Psoas muscle (tissue), 7 donors: ENCODE measurements at regions not wholly inside any gene's neighbourhood (a gene's known extent, or its start where the extent isn't known, plus 50 kb on each side); places are given as distances from the start of the nearest gene placed in this dataset.

ENCODE experiments used
- ATAC-seq, 4 donors: fragments of 200-7000 bp; cut with Tn5 transposase; one replicate each; pipeline ENCODE4 v1.9.1; 2020; ENCODE audit warnings: moderate library complexity in 3 of 4, mild to moderate bottlenecking in 2 of 4
- DNase-seq, 2 donors: peaks; one replicate each; pipeline ENCODE4 v3.0.0-alpha.2; 2020
- H3K27ac ChIP-seq: fragments of 200-600 bp; one replicate; pipeline ENCODE4 v1.8.0; 2022
- H3K27me3 ChIP-seq, 3 donors: fragments of 200-600 bp in 1 of 3; one replicate each; pipeline versions ENCODE4 v1.6.1 to v1.8.0; 2013 to 2022; ENCODE audit warnings: low read length in 2 of 3, mild to moderate bottlenecking in 2 of 3, moderate library complexity in 1 of 3; ENCODE audit not compliant: insufficient read depth in 3 of 3
- H3K36me3 ChIP-seq, 2 donors: fragments of 200-600 bp in 1 of 2; one replicate each; pipeline versions ENCODE4 v1.6.1 to v1.8.0; 2013 to 2022; ENCODE audit warnings: low read depth in 1 of 2, mild to moderate bottlenecking in 1 of 2, moderate library complexity in 1 of 2; ENCODE audit not compliant: insufficient read depth in 1 of 2
- H3K4me1 ChIP-seq: fragments of 200-600 bp; one replicate; pipeline ENCODE4 v1.8.0; 2022
- H3K4me3 ChIP-seq: fragments of 200-600 bp; one replicate; pipeline ENCODE4 v1.8.0; 2022; ENCODE audit warnings: mild to moderate bottlenecking
- H3K9me3 ChIP-seq: fragments of 200-600 bp; one replicate; pipeline ENCODE4 v1.8.0; 2022
- WGBS, 3 donors: extraction: QIAGEN DNeasy Blood & Tissue Kit; methylation state at CpG; one replicate each; pipeline versions ENCODE4 v1.1.6 to v1.1.7; 2013; 5-methylcytosine and 5-hydroxymethylcytosine counted together
- intact Hi-C, 2 donors: fragments of 100-400 bp; cut with DNase I; formaldehyde crosslinking; loops; one replicate each; pipeline versions ENCODE4 v1.11.0 to v1.14.2; 2022
- TF ChIP-seq, protein P1 (sequence below): fragments of 200-600 bp; IDR thresholded peaks from one replicate; pipeline ENCODE4 v1.8.0; 2022; ENCODE audit warnings: antibody characterized with exemption
- donor health status: healthy with polysubstance abuse.
- donor health status: DM: no; HTN: no; CAD: no; lungs with moderate emphysema.
- donor health status: Bipolar disorder and iron deficiency.
- donor health status: healthy.
- donor health status: DM: yes; HTN: yes; CAD: no.
- donor health status: DM: no; HTN: no; CAD: no.
- donor health status: DM: yes; HTN: yes; CAD: no.

DNA sequence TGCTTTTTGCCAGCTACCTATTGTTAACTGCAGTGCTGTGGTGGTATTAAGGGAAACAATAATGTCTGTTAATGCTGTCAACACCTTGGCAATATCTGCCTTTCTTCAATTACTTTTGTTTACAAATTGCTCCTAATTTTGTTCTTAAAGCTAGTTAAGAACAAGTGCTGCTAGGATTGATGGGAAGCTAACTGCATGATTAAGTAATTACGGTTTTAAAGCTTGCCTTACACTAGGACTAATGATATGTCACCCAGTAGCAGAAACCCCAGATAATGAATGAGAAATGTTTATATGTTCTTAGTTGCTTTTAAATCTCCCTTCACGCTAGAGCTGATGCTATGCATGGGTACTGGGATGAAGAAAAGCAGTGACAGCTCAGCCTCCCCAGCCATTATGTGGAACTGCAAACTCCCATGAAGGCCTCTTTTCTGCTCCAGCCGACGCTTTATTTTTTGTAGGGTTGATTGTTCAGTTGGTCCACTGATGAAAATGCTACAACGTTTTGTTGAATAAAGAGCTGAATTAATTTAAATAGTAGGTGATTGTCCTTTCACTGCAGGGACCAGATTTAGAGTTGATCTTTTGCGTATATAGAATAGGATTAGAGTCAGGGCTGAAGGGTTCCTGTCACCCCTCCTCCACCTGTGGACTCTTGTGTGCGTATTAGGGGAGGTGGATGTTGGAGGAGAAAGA is 610.5 kb downstream of the TFAP2B start:
- intact Hi-C loops: no loop called here
- H3K36me3 ChIP-seq: no peaks in the 10 kb centered on the region
- no peaks in the 10 kb centered on the region for H3K4me1 ChIP-seq
- WGBS, 3 donors: 82 to 85% (median 83%) methylated on average over 7 of the region's 7 CpGs
- TF ChIP-seq, protein P1, sequence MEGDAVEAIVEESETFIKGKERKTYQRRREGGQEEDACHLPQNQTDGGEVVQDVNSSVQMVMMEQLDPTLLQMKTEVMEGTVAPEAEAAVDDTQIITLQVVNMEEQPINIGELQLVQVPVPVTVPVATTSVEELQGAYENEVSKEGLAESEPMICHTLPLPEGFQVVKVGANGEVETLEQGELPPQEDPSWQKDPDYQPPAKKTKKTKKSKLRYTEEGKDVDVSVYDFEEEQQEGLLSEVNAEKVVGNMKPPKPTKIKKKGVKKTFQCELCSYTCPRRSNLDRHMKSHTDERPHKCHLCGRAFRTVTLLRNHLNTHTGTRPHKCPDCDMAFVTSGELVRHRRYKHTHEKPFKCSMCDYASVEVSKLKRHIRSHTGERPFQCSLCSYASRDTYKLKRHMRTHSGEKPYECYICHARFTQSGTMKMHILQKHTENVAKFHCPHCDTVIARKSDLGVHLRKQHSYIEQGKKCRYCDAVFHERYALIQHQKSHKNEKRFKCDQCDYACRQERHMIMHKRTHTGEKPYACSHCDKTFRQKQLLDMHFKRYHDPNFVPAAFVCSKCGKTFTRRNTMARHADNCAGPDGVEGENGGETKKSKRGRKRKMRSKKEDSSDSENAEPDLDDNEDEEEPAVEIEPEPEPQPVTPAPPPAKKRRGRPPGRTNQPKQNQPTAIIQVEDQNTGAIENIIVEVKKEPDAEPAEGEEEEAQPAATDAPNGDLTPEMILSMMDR: no peak
- no peak for DNase-seq
- H3K27ac ChIP-seq: no peak overlapping the region
- no peaks in the 10 kb centered on the region for H3K9me3 ChIP-seq
- no peak overlapping the region for H3K4me3 ChIP-seq
- H3K27me3 ChIP-seq: no peaks in the 10 kb centered on the region
- ATAC-seq: no peak

DNA sequence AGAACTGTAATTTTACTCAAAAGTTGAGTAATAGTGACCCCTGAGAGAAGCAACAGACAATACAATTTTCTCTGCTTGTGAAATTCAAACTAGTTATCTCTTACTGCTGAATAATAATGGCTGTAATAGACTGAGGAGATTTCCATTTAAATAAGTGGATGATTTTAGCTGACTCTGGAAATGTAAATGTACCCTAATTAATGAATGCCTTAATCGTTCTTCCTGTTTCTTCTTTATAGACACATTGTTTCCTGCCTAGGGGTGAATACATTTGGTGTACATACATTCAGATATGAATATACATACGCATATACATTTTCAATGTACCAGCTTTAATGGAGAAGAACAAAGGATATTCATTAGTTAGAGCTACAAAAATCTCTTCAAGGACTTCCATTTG is 611.9 kb downstream of the TFAP2B start:
- no peaks in the 10 kb centered on the region for H3K27me3 ChIP-seq
- H3K4me1 ChIP-seq: no peaks in the 10 kb centered on the region
- no peak for ATAC-seq
- H3K9me3 ChIP-seq: no peaks in the 10 kb centered on the region
- intact Hi-C loops: no loop called here
- no peak overlapping the region for H3K4me3 ChIP-seq
- no peak for DNase-seq
- WGBS, 3 donors: 82 to 83% (median 82%) methylated on average over 2 of the region's 2 CpGs
- TF ChIP-seq, protein P1: no peak
- no peak overlapping the region for H3K27ac ChIP-seq
- H3K36me3 ChIP-seq: no peaks in the 10 kb centered on the region

DNA sequence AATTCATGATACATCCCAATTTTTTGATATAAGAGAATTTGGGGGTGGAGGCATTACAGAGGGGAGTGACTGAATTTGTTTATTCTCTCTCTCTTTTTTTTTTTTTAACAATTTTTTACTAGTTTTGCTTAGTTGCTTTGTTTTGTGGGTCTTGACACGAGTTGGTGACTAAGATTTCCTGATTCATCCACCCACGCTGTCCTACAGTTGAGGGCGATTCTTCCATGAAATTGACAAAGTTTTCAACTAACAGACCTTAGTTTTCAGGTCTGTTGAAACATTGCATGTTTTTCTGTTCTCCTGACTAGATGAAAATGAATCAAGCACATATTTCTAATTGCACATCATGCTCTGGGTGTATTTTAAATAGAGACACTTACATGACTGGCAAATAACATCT is 613.8 kb downstream of the TFAP2B start:
- DNase-seq (no peak), ATAC-seq (no peak)
- Histone ChIP-seq H3K4me1 (no peaks in the 10 kb centered on the region), H3K27ac (no peak overlapping the region), H3K36me3 (no peaks in the 10 kb centered on the region), H3K9me3 (no peaks in the 10 kb centered on the region), H3K27me3 (no peaks in the 10 kb centered on the region), H3K4me3 (no peak overlapping the region)
- WGBS, 3 donors: 66 to 74% (median 72%) methylated on average over 3 of the region's 3 CpGs
- TF ChIP-seq, protein P1: no peak
- intact Hi-C loops: no loop called here

DNA sequence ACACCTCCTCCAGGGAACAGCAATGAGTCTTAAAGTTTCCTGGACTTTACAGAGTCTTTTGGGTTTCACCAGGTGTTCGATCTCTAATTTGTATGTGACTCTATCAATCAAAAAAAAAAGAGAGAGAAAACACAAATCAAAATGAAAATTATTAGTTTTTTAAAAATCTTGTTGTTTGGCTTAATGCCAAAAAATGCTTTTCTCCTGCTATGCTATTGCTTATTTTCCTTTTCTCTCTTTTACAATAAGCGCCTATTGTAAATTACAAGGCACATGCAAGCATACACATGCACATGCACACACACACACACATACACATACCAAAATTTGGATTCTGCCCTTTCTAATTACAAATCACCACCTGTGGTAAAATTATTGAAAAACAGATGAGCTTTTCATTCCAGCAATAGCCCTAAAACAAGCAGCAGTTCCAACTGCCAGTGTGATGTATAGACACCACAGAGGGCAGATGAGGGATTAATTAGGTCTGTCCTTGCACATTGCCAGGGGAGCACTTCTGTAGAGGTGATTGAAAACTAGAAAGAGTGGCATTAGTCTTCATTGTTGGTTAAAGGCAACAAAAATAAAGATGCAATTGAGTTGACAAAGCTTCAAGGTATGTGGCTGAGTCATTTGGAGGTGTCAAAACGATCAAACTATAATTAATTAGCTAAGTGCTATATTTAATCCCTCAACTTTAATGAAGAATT is 631.7 kb downstream of the TFAP2B start:
- ATAC-seq (no peak), DNase-seq (no peak)
- 71 to 76% (median 75%) methylated on average over 3 of the region's 3 CpGs for WGBS, 3 donors
- Histone ChIP-seq H3K36me3 (no peaks in the 10 kb centered on the region), H3K4me3 (no peak overlapping the region), H3K27ac (no peak overlapping the region), H3K9me3 (no peaks in the 10 kb centered on the region), H3K4me1 (no peaks in the 10 kb centered on the region), H3K27me3 (no peaks in the 10 kb centered on the region)
- intact Hi-C loops: no loop called here
- TF ChIP-seq, protein P1: no peak
